Testis (tissue), 2 donors: ENCODE measurements at regions not wholly inside any gene's neighbourhood (a gene's known extent, or its start where the extent isn't known, plus 50 kb on each side); places are given as distances from the start of the nearest gene placed in this dataset.

Experiments used
- POLR2A ChIP-seq: fragments of 450-650 bp; IDR thresholded peaks from one replicate; pipeline ENCODE4 v1.6.1; 2017; ENCODE audit warnings: antibody characterized with exemption, mild to moderate bottlenecking, moderate library complexity
- TF ChIP-seq, protein P1 (sequence below), 3 experiments: fragments of 450-650 bp in 2 of 3; fragments of 200-600 bp in 1 of 3; sonication (generic) in 1 of 3; IDR thresholded peaks; one replicate each; pipeline ENCODE4 v1.5.1; 2016 to 2019; ENCODE audit warnings: antibody characterized with exemption in 3 of 3, mild to moderate bottlenecking in 2 of 3, moderate library complexity in 1 of 3

DNA sequence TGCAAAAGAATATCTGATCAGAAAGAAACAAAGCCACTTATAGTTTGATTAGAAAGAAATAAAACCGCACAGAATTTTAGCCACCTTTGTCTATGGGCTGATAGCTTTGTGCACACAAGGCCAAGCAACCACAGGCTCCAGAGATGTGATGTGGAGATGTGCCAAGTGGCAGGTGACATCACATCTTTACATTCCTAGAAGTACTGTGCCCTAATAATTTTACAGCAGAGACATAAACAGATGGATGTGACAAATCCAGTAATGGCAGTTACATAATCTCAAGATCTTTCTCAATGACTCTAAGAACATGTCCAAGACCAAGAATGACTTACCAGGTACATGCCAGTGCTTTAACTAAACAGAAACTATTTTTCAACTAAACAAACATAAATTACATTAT is 159.5 kb downstream of the LTN1 start:
- no peak for TF ChIP-seq POLR2A
- TF ChIP-seq, protein P1, sequence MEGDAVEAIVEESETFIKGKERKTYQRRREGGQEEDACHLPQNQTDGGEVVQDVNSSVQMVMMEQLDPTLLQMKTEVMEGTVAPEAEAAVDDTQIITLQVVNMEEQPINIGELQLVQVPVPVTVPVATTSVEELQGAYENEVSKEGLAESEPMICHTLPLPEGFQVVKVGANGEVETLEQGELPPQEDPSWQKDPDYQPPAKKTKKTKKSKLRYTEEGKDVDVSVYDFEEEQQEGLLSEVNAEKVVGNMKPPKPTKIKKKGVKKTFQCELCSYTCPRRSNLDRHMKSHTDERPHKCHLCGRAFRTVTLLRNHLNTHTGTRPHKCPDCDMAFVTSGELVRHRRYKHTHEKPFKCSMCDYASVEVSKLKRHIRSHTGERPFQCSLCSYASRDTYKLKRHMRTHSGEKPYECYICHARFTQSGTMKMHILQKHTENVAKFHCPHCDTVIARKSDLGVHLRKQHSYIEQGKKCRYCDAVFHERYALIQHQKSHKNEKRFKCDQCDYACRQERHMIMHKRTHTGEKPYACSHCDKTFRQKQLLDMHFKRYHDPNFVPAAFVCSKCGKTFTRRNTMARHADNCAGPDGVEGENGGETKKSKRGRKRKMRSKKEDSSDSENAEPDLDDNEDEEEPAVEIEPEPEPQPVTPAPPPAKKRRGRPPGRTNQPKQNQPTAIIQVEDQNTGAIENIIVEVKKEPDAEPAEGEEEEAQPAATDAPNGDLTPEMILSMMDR (IDR thresholded peaks at IDR 0.05): no peak
